ENCODE measurements at regions not wholly inside any gene's neighbourhood (a gene's known extent, or its start where the extent isn't known, plus 50 kb on each side); places are given as distances from the start of the nearest gene placed in this dataset.
"Not testable (repeated sequence)": the region's sequence is repeated elsewhere in the genome, so short reads cannot be mapped to it uniquely, and the experiment has no call there.

- TF ChIP-seq, protein P1, sequence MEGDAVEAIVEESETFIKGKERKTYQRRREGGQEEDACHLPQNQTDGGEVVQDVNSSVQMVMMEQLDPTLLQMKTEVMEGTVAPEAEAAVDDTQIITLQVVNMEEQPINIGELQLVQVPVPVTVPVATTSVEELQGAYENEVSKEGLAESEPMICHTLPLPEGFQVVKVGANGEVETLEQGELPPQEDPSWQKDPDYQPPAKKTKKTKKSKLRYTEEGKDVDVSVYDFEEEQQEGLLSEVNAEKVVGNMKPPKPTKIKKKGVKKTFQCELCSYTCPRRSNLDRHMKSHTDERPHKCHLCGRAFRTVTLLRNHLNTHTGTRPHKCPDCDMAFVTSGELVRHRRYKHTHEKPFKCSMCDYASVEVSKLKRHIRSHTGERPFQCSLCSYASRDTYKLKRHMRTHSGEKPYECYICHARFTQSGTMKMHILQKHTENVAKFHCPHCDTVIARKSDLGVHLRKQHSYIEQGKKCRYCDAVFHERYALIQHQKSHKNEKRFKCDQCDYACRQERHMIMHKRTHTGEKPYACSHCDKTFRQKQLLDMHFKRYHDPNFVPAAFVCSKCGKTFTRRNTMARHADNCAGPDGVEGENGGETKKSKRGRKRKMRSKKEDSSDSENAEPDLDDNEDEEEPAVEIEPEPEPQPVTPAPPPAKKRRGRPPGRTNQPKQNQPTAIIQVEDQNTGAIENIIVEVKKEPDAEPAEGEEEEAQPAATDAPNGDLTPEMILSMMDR (IDR thresholded peaks at IDR 0.05), result not testable (repeated sequence)
- not testable (repeated sequence) for TF ChIP-seq POLR2A (IDR thresholded peaks at IDR 0.05)
Observed at GRCh38 chr7:94728893-94729292, 73.0 kb upstream of the SGCE start.

All from gastroesophageal sphincter (tissue), 3 donors.